SH-SY5Y (cell line): ENCODE measurements at regions not wholly inside any gene's neighbourhood (a gene's known extent, or its start where the extent isn't known, plus 50 kb on each side); places are given as distances from the start of the nearest gene placed in this dataset.

ENCODE experiments used
- GATA2 ChIP-seq: IDR thresholded peaks from 2 replicates; pipeline ENCODE4 v1.6.1; 2011; ENCODE audit warnings: mild to moderate bottlenecking, low read depth, low read length
- GATA3 ChIP-seq: IDR thresholded peaks from 2 replicates; pipeline ENCODE4 v1.6.1; 2011; ENCODE audit warnings: low read depth, mild to moderate bottlenecking, low read length, moderate library complexity

DNA sequence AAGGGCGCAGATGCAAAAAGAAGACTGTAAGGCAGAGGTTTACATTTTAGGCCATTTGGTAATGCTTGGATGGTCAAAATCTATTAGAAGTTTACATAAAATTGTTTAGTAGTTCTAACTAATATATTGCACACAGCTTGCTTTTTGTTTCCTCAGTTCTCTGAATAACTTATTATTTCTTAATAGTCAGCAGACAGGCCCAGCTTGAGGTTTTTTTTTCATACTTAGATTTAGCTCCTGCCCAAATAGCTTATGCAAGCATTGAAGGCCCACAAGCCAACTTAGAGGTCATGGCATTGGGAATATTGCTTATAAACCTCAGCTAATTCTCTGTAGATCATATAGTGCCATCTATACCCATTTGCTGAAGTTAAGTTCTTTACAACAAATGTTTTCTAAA lies 172.5 kb downstream of the RAP2B start:
- TF ChIP-seq GATA2 (no peak), GATA3 (no peak)
